GM12892 (cell line): ENCODE measurements at regions not wholly inside any gene's neighbourhood (a gene's known extent, or its start where the extent isn't known, plus 50 kb on each side); places are given as distances from the start of the nearest gene placed in this dataset.

Experiments
- DNase-seq: peaks from one replicate; pipeline ENCODE4 v3.0.0; 2011; ENCODE audit not compliant: insufficient read length
- FAIRE-seq: peaks from 2 replicates; lab custom pipeline; 2011; peaks lifted over from hg19 to GRCh38; lab: Jason Lieb, UNC
- POLR2A ChIP-seq: IDR thresholded peaks from 2 replicates; pipeline ENCODE4 v1.6.1; 2011; ENCODE audit warnings: low read depth, low read length, control low read depth
- POLR2AphosphoS5 ChIP-seq: IDR thresholded peaks from 2 replicates; pipeline ENCODE4 v1.6.1; 2011; ENCODE audit warnings: low read depth, low read length, control low read depth
- TAF1 ChIP-seq: IDR thresholded peaks from 2 replicates; pipeline ENCODE4 v1.6.1; 2011; ENCODE audit warnings: low read depth, mild to moderate bottlenecking, control low read depth, low read length, borderline replicate concordance

DNA sequence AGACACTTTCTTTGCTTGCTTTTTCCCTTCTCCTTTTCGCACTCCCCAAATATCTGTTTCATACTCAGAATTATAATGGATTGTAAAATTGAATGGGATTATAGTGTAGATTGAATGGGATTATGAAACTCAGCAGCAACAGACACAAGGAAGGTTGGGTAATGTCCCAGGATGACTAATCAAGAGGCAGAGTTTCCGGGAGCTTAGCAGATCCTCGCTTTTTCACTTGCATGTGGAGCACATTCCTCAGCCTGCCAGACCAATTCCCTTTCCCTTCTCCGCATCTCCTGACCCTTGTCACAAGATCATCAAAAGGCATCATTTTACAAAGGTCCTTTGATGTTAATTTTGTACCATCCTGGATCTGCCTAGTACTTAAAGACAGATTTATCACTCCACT is 55.1 kb upstream of the SLC1A1 start:
- TF ChIP-seq TAF1: no peak
- TF ChIP-seq POLR2A: no peak
- no peak for TF ChIP-seq POLR2AphosphoS5
- FAIRE-seq (no peak), DNase-seq (no peak)

DNA sequence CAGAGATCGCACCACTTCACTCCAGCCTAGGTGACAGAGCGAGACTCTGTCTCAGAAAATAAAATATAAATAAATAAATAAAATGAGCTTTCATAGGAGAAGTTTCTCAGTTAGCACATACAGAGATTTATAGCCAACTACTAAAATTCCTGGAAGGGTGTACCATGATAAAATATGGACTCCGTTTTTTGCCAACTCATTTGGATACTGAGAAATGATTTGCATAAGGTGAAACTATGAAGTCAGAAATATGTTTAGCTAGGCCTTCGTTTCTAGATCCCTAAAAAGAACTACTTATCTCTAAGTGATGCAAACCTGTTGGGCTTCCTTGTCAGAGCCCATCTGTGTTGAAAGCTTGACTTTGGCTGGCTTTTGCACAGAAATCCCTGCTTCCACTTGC is 56.9 kb upstream of the SLC1A1 start:
- DNase-seq: no peak
- FAIRE-seq: no peak
- TF ChIP-seq POLR2AphosphoS5 (no peak), POLR2A (no peak), TAF1 (no peak)

DNA sequence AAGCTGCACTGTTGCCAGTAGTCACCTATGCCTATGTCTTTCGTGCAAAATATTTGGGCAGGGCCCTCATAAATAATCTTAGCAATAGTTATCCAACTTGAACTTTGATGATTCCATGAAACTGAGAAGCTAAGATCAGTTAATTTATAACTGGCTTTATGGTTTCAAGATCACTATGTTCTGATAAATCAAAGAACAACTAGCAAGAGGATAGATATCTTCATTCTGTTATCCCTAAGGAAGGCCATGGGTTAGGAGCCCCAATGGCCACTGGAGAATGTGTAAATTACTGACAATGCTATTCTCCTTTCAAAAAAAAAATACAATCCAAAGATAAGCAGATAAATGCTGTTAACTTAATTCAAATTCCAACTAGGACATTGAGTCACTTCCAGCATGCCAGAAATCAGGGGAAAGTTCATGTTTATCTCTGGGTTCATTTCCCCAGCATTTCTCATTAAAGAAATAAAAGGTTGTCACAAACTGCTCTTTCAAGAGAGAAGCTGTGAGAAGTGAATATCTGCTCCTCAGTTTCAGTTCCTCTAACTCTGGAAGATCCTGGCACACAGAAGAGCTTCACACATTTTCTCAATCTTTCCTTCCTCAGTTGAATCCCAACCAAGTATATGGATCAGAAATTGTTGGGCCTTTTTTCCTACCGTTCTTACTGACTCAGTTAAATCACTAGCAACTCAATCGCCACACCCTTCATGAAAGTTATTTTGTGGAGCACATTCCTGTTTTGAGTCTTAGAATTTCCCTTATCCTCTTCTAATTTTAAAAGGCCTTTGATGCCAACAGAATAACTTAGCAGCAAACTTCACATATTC is 59.6 kb upstream of the SLC1A1 start:
- FAIRE-seq (peak; percentile 9), DNase-seq (no peak)
- TF ChIP-seq POLR2A: no peak
- no peak for TF ChIP-seq POLR2AphosphoS5
- no peak for TF ChIP-seq TAF1

DNA sequence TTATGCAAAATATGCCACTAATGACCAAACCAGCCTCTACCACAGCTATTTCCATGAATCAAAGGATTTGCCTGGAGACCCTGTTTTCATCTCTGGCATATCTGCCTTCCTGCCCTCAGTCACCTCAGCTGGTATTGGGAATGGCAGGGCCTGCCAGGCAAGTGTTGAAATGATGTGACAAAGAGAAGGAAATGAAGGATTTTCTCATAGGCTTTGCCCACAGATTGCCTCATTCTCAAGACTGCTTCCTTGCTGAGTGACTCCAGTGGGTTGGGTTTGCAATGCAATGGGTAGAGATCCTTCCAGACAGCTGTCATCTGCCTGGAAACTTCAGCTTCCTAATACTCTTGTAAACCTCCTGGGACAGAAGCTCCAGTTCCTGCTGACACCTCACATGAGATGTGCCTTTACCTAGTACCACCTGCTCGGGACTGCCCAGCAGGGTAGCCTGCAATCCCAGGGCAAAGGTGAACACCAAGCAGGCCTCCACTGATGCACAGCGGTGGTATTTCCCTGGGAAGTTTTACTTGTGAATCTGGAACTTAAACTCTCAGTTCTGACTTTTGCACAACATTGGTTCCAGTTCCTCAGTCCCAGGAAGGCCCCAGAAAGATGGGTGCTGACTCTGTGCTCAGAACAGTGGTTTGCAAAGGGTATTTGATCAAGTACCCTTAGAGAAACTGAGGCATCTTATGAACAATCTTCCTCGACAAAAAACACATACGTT is 64.8 kb upstream of the SLC1A1 start:
- FAIRE-seq: peak; percentile 73
- DNase-seq: no peak
- TF ChIP-seq POLR2A (no peak), TAF1 (no peak), POLR2AphosphoS5 (no peak)

DNA sequence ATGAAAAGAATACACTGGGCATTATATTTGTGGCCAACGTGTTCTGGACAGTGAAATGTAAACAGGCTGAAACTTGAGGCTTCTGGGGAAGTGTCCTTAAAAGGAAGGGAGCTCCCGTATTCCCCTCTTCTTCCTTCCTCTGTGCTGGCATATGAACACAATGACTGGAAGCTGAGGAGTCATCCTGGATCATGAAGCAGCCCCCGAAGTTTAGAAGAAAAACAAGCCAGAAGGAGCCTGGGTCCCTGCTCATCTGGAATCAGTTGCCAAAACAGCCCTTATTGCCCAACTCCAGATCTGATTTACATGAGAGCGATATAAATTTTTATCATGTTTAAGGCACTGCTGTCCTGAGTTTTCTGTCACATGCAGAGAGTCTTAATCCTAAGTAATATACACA is 65.4 kb upstream of the SLC1A1 start:
- no peak for DNase-seq
- no peak for TF ChIP-seq POLR2A
- TF ChIP-seq TAF1: no peak
- TF ChIP-seq POLR2AphosphoS5: no peak
- no peak for FAIRE-seq

DNA sequence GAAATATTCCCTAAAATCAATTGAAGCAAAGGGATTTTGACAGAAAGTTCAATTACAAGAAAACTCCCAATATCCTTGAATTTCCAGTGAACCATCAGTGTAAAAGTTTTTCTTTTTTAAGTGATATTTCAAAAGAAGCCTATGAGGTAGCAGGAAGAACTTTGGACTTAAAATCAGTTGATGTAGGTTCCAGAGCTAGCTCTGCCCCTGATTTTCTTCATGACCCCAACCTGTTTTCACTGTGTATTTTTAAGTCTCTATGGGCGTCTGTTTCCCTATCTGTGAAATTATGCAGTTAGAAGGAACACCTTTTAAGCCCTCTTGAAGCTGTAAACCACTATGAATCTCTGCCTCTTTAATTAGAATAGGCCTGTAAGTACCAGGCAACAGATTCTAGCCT is 66.2 kb upstream of the SLC1A1 start:
- FAIRE-seq: no peak
- no peak for TF ChIP-seq TAF1
- TF ChIP-seq POLR2AphosphoS5: no peak
- TF ChIP-seq POLR2A: no peak
- DNase-seq: no peak

DNA sequence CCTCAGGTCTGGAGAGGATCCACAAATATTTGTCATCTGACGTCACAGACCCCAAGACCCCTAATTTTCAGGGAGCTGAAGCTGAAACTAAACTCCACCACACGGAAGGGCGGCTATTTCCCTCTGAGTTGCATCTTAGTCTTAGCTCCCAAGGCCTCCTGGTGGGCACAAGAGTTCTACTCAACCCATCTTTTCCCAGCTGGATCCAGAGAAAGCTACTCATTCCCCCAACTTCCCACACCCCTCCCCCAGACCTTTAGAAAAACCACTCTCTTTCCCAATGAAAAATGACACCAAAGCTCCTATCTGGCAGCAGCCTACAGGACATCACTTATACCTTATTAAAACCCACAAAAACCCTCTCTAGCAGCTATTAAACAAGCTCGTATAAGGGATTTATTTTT is 67.1 kb upstream of the SLC1A1 start:
- TF ChIP-seq TAF1 (no peak), POLR2AphosphoS5 (no peak), POLR2A (no peak)
- no peak for FAIRE-seq

DNA sequence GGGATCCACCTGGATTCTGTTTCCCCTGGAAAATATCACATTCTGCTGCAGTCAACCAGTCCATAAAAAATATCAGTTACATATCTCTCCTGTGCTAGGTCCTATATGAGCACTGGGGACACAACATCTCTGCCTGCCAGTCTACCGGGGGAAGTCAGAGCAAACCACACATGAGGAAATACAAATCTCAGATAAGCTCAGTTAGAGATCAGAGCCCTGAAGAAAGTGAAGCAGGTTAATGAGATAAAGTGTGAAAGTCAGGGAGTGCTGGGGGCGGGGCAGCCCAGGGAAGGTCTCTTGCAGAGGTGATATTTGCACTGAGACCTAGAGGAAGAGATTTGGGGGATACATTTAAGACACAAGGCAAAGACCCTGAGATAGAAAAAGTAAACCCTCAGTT is 67.8 kb upstream of the SLC1A1 start:
- TF ChIP-seq POLR2AphosphoS5 (no peak), POLR2A (no peak), TAF1 (no peak)
- FAIRE-seq (peak; percentile 95), DNase-seq (no peak)

More for the DNA sequence above, 67.1 kb upstream of the SLC1A1 start:
- DNase-seq: no peak

DNA sequence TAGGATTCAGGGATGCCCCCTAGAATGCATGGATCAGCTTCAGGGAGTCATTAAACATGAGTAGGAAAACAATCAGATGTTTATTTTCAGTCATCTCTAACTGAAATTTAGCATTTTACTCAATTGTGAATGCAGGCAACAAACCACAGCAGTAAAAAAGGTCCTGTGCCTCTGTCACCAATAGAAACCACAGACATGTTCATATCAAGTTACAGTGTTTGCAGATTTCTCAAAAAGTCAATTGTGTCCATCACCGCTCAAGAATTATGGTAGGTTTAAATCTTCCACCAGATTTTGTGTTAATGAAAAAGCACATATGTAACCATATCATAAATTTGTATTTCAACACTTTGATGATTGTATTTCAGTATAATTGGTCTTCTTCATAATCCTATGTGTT is 68.4 kb upstream of the SLC1A1 start:
- no peak for DNase-seq
- TF ChIP-seq TAF1 (no peak), POLR2AphosphoS5 (no peak), POLR2A (no peak)
- FAIRE-seq: no peak

DNA sequence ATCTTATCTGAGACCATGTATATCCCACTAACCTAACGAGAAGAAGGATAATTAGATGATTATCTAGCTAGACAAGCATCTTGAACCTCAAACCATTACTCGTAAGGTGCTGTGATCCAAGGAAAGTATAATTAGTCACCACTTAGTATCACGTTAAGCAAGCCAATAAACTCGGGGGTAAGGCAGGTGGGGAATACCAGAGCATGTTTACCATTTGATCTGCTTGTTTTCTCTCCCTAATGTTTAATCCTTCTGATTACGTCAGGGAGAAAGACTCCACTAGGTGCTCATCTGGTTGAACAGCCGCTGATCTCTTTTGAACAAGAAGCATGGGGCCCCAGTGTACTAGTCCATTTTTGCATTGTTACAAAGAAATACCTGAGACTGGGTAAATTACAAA is 69.9 kb upstream of the SLC1A1 start:
- TF ChIP-seq POLR2AphosphoS5 (no peak), TAF1 (no peak), POLR2A (no peak)
- DNase-seq: no peak
- peak; percentile 27 for FAIRE-seq

DNA sequence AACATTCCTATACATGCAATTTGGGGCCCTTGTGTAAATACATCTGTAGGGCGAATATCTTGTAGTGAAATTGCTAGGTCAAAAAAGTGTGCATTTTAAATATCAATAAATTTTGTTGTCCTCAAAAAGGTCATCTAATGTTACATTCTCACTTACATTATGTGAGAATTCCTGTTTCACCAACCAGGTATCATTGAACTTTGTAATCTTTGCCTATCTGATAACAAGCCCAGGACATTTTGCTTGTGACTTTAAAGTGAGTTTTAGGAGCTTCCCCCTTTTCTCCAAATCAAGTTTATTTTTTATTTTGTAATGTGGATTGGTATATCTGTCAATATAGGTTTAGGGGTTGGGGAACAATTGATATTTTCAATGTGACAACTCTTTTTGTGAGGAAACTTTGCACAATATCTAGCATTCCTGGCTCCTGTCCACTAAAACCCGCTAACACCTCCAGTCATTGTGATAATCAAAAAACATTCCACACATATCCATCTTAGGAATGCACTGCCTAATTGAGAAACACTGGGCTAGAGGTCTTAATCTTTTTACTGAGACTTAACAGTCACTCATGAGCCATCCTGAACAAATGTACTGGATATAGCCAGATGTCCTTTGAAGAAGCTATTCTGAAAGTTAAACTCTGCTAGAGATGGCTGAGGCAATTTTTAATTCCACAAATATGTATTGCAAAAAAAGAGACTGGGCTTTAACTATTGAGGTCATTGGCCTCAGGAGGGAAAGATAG is 72.5 kb upstream of the SLC1A1 start:
- FAIRE-seq (no peak), DNase-seq (no peak)
- TF ChIP-seq TAF1 (no peak), POLR2A (no peak), POLR2AphosphoS5 (no peak)

DNA sequence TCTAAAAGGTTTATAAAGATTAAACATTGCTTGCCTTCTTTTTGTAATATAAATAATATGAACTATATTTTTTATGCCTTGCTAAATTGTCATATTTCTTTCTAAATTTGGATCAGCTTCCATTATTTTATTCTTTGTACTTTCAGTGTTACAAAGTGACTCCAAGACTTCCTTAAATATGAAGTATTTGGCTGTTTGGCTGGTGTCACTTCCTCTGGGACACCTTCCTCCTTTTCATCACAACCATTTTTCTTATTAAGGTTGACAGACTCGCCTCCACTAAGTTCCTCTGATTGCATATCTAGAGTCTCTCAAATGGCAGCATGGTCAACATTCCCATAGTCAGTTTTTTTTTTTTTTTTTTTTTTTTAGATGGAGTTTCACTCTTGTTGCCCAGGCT is 73.8 kb upstream of the SLC1A1 start:
- FAIRE-seq (no peak), DNase-seq (no peak)
- TF ChIP-seq TAF1 (no peak), POLR2A (no peak), POLR2AphosphoS5 (no peak)
